ENCODE measurements at regions not wholly inside any gene's neighbourhood (a gene's known extent, or its start where the extent isn't known, plus 50 kb on each side); places are given as distances from the start of the nearest gene placed in this dataset.

DNA sequence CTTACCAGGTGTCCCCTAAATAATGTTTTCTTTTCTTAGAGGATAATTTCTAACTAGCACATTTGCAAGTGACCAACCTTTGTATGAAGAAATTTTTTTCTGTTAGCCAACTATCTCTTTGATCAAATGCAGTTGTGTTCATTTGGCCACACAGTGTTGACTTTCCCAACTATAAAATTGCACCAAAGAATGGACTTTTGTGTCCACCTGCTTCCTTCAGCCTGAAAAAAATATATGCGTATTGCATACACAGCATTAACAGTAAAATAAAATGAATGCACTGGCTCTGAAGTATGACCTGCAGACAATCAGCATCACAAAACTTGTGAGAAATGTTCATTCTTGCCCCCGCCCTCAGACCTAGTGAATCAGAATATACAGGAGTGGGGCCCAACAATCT lies 342.0 kb downstream of the SEC23A start:
- DNase-seq: no peak

- DNase-seq: no peak
Measured at GRCh38 chr14:38758661-38759060, 344.4 kb downstream of the SEC23A start.

DNA sequence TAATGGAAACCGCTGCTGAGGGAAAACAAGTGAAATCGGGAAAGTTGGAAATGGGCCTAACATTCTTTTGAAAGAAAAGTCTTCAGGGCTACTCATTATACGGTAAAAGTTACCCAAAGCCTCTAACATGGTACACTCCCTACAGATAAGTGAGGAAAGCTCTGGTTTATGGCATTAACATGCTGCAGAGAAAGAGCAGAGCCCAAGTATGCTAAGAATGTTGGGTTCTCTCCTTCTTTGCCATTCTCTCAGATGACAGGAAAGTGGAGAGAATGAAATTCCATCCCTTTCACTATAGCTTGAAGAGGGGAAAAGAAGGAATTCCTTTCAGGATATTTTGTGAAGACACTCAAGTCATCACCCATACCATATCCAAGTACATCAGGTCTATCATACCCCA lies 348.0 kb downstream of the SEC23A start:
- no peak for DNase-seq

- DNase-seq: no peak
Measured at GRCh38 chr14:38752750-38753149, 350.3 kb downstream of the SEC23A start.

DNA sequence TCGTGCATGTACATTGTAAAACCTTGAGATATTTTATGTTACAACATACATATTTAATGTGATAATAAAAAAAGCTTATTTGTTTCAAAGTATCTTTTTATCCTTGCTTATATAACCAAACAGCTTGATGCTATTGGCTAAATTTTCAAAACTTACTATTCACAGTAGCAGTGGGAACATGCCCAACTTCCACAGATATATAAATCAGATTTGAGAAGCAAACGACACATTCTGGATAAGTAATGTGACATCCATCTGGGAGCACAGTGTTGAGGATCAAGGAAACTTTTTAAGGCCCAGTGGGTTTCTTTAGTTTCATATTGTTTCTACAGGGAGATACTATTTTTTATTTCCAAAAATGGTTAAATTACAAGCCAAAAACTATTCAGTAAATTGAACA lies 350.7 kb downstream of the SEC23A start:
- no peak for DNase-seq

DNA sequence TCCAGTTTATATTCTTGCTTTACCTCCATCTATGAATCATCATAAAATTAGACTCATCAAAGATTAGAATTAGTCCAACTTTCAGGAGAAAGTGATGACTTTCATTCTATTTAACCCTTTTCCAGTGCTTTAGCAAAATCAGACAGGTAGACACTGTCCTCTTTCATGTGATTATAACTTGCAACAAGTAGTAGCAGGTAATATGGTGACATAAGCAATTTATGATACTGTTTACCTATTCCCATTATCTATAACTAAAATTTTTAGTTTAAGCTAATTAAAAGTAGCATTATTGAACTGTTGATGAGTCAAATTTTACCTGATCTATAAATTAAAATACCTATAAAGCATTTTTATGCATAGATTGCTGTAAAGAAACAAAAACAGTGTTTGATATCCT lies 351.6 kb downstream of the SEC23A start:
- DNase-seq: no peak

DNA sequence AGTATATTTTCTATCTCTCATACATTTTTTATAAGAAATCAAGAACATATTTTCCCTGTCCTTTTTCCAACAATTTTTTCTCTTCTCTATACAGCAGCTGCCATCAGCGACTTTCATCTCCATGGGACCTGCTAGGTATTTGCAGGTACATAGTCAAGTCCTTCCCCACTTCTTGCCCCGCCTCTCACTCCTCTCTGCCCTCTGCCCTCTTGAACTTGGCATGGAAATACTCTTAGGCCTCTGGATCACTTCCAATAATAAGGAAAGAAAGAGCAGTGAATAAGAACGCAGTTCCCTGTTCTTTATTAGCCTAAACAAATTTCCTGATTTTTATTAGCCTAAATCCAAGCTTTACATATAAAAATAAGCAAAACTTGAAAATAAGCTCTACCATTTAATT lies 353.1 kb downstream of the SEC23A start:
- no peak for DNase-seq

DNA sequence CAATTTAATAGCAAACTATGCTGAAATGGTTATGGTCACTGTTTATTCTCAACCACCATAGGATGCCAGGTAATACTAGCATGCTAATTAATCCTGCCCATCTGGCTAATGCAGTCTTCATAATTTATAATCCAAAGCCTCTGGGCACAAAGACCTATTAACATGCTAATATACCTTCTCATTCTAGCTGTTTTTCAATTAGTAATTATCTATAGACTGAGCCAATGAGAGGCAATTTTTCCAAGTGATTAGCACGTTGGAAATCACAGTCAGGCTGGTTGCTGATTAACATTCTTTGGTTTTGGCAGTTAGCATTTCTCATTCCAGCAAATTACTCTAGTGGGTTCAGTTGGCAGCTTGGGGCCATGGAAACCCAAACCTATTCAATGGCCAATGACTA lies 357.2 kb downstream of the SEC23A start:
- no peak for DNase-seq

GRCh38 chr14:38743966-38744584 lies 359.0 kb downstream of the SEC23A start:
- DNase-seq: no peak

DNA sequence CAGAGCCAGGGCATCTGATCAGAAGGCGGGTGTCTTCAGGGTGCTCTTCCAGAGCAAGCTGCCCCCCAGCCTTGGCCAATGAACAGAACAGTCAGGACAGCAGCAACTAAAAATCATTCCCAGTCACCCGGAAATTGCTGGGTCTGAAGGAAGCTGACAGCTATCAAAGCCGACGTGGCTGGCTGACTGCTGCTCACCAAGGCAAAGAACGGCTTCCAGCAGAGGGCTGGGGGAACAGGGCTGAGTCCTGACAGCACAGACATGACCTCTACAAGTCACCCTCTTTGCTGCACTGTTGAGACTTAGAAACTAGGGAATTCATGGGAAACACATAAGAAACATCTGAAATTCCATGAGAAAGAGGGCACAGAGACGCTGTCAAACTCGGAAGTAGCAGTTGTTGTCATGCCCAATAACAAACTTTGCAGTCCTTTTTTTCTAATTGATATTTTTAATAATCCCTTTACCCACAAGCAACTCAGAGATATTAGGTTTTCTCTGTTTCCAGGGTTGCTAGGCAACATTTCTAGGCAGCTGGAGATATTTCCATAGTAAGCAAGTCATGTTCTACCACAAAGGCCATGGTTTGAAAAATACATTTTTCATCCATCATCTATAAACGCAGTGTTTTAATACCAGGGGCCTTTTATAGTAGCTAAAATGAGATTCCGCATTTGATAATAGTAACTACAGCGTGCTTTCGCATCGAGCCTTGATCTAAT lies 365.2 kb downstream of the SEC23A start:
- no peak for DNase-seq

DNA sequence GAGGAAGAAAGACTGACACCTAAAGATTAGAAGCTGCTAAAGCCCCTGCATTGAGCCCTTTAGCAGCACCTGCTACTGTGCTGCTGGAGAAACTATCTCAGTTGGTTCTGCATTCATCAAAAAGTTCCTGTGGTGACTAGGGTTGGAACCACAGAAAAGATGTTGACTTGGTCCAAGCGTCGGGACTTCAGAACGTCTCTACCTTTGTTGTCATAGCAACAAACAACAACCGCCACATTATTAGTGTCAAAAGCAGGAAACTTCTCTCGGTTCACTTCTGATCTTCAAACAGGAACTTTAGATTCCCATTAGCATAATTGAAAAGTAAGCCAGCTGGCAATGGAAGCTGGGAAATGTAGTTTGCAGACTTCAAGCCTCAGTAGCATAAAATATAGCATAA lies 368.0 kb downstream of the SEC23A start:
- no peak for DNase-seq

DNA sequence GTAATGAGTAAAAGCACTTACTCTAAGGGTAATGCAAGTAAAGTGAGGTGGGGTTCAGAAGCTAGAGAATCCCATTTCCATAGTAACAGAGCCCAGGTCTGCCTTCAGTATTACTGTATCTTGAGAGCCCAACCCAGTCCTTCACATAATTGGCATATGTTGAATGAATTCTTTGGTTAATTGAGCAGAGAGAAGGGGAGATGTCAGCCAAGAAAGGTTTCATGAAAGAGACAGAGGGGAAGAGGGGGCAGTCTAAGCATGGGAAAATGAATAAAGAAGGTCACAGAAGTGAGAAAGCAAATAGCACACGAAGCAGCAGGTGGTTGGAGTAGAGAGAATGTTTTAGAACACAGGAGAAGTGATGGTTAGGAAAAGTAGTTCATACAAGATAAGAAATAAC lies 371.1 kb downstream of the SEC23A start:
- DNase-seq: no peak

DNA sequence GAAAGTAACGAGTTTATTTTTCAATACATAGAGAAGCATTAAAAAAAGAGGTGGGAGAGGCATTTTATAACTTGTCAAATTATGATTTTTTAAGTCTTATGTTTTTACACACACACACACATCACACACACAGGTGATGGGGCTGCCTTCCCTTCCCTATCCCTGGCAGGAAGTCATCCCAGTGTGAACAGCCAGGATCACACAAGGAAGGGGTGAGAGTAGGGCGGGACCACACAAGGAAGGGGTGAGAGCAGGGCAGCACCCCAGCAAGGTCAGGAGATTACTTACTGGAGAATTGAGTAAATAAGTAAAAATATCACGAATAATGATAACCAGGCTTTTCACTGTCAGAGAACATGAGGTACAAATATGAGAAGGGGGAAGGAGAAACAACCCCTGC lies 372.6 kb downstream of the SEC23A start:
- no peak for DNase-seq

- no peak for DNase-seq
Measured at GRCh38 chr14:38727731-38728130, 375.3 kb downstream of the SEC23A start.

GRCh38 chr14:38724621-38725020 lies 378.4 kb downstream of the SEC23A start:
- DNase-seq: no peak

DNA sequence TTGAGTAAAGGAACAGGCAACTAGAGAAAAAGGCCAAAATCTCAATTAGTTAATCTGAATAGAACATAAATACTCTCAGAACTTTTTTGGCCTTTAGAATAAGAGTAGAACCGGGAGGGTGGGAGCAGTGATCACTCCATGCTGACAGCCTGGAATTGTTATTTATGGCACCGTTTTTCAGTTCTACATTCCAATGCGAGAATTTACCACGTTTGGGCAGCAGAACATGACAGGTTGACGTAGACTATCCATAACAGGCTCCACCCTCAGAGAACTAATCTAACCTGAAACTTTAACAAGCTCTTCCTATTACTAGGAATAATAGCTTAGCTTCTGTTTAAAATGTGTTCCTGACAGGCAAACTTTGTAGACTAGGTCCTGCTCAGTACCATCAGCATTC lies 379.1 kb downstream of the SEC23A start:
- no peak for DNase-seq

DNA sequence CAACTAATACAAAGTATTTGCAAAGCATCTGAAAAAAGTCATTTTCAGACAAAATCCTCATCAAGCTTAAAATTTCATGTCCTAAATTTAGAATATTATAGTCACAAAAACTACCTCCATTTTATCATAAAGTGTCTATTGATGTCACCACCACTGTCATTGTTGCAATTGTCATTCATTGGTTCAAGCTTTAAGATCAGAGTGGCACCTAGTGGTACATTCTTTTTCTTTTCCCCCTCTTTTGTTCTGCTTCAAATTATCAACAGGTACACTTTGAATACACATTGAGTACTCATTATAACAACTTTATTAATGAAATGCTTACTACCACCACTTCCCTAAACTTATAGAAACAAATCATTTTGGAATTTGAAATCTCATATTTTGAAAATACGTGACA lies 379.8 kb downstream of the SEC23A start:
- DNase-seq: no peak

DNA sequence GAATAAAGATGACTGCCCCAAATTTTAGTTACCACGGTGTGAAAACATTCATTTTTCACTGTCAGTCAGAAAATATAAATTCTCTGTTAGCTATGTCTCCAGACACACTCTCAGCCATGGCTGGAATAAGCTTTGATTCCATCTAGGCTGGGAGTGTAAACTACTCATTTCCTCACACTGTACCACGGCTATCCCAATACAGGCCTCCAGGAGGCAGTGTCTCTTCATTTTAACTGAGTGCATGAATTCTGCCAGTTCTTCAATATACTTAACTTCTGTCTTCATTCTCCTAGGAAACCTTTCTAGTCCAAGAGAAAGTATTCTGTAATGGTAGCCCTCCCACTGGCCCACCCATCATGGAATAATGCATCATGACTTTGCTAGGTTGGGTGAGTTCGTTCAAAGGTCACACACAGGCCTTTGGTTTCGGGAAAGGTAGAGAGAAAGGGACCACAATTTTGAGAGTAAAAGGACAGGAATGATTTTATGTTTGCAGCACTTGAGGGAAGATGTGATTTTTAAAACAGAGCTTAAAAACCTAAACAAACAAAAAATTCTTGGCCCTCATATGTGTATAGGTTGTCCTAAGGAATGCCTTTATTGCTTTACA lies 381.1 kb downstream of the SEC23A start:
- DNase-seq: peak; percentile 26 to 51

DNA sequence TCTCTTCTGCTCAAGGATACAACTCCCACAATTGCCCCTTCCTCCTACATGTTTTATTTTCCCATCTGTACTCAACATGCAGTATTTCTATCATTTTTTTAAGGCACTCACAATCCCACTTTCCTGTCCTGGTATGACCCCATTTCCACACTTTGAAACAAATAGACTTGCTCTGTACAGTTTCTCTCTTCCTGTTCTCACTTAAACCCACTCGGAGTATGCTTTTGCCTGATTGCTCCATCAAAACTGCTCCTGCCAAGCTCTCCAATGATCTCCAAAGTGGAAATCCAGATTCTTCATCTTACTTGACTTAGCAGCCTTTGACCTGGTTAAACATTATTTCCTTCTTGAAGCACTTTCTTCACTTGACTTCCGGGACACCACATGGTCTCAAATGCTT lies 384.5 kb downstream of the SEC23A start:
- no peak for DNase-seq

DNA sequence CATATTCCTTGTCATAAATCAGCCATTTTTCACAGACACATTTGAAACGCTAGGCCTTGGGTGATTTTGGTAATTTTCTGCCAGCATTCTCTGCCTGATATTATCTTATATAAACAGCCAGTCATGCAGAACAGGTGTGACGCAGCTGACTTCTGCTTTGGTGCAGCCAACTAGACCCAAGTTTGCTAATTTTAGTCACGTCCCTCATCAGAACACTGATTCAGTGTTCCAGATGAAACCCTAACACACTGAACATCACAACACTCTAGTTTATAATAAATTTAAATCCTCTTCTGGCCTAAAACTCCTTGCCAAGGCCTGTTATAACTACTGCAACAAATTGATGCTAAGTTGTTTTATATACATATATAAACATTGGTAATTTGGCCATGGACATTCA lies 386.1 kb downstream of the SEC23A start:
- no peak for DNase-seq

- DNase-seq: no peak
Measured at GRCh38 chr14:38710881-38711280, 392.2 kb downstream of the SEC23A start.

GRCh38 chr14:38710196-38710595 lies 392.8 kb downstream of the SEC23A start:
- DNase-seq: no peak

DNA sequence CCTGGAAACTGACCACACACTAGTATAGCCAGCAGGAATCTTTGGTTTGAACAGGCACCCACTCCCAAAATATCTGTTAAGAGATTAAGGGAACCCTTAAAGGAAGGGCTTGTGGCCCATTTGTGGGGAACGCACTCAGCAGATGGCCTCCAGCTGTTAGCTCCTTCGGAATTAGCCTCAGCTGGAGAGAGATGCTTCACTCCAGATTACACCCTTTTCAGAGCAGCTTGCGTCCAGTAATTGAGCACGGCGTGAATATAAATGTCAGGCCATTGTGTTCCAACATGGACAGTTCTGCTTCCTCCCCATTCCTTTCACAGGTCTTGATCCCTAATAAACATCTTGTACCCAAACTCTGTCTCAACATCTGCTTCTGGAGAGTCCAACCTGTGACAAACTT lies 397.8 kb downstream of the SEC23A start:
- DNase-seq: no peak

GRCh38 chr14:38704220-38704619 lies 398.8 kb downstream of the SEC23A start:
- DNase-seq: no peak

- DNase-seq: no peak
Measured at GRCh38 chr14:38696925-38697324, 406.1 kb downstream of the SEC23A start.
